Activated CD8-positive, alpha-beta memory T cell treated with anti-CD3 and anti-CD28 coated beads, Interleukin-2, amount 50 U/mL, for 1 hour (primary cell): ENCODE measurements at regions not wholly inside any gene's neighbourhood (a gene's known extent, or its start where the extent isn't known, plus 50 kb on each side); places are given as distances from the start of the nearest gene placed in this dataset.

ENCODE experiments used
- DNase-seq: peaks from one replicate; pipeline ENCODE4 v3.0.0-alpha.2; 2020; ENCODE audit errors: extremely low read depth

DNA sequence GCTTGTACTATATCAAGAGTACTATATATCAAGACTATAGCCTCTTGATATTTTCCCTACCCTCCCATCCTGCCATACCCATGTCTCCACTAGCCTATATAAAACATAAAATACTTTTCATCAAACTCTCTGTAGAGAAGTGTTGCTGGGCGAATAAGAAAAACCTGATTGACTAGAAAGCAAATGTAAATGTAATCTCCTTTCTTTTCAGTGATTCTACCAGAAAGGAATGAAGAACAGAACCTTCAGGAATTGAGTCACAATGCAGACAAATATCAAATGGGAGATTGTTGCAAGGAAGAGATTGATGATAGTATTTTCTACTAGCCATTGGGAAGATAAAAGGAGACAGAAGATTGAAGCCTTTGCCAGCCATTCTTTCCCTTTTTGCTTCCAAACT lies 89.2 kb downstream of the KCNRG start:
- no peak for DNase-seq

- no peak for DNase-seq
Measured at GRCh38 chr13:50106559-50106958, 91.3 kb downstream of the KCNRG start.

- DNase-seq = no peak
Measured at GRCh38 chr13:50107205-50107604, 92.0 kb downstream of the KCNRG start.

GRCh38 chr13:50114961-50115360 lies 99.7 kb downstream of the KCNRG start:
- DNase-seq = no peak

- no peak for DNase-seq
Measured at GRCh38 chr13:50115695-50116094, 100.5 kb downstream of the KCNRG start.

DNA sequence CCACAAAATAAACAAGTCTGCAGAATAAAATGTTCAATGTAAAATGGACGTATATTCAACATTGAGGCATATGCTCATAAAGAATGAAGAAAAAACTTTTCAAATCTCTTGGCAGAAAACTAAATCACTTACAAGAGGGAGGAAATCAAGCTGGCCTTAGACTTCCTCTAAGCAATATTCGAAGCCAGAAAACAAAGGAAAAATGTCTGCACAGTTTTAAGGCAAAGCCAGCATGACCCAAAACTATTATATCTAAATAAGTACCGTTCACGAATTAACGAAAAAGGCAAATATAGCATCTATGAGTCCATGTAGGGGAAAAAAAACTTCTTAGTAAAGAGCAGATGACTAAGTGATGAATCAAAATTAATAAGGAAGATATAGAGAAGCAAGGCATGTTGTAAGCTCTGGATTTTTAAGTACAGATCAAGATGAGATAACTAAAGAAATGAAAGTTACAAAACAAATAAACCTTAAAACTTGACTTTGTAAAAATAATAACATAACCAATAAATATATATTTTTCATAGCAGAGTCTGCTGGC lies 101.3 kb downstream of the KCNRG start:
- DNase-seq = no peak

DNA sequence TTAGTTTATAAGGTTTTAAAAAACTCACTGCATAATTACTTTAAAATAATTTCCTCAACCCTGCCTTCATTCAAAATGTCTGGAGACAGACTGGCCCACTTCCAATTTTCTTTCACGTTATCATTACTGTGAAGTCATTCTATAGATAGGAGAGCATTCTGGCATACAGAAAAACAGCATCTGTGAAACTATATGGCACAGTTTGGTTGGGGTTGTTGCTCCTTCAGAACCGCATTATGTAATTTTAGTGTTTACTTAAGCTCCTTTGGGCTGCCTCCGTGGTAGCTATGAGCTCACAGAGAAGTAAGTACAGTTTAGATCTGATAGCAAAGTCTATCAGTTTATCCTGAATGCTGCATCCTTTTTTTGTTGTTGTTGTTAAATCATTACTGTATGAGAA lies 104.3 kb downstream of the KCNRG start:
- no peak for DNase-seq

DNA sequence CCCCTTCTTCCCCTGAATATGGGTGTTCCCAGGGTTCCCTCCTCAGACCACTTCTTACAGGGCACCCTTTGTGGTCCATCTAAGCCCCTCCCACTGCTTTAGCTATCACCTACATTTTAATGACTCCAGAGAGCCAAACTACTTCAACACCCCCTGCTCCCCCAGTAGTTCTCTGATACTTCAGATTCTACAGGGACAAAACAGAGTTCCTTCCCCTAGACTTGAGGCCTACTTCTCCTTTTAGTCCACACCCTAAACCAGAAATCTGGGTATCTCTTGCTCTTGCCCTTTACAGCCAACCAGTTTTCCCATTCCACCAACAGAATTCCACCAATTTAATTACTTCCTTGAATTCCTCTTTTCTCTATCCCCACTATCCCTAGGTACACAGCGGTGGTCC lies 107.2 kb downstream of the KCNRG start:
- no peak for DNase-seq

- DNase-seq = no peak
Measured at GRCh38 chr13:50123002-50123401, 107.8 kb downstream of the KCNRG start.

DNA sequence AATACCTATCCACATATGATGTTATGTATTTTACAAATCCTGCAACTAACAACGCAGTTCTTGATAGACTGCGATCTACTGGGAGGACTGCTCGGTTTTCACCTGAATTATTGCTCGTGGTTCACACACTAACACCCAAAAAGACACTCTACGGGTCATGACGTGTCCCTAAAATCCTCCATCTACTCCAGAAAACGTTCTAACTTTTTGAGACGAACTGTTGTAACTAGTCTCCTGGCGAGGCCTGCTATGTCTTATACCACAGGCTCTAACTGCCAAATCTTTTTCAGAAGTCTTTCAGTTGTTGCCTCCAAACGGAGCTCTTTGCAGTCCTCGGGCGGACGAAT lies 108.2 kb downstream of the KCNRG start:
- DNase-seq = no peak

DNA sequence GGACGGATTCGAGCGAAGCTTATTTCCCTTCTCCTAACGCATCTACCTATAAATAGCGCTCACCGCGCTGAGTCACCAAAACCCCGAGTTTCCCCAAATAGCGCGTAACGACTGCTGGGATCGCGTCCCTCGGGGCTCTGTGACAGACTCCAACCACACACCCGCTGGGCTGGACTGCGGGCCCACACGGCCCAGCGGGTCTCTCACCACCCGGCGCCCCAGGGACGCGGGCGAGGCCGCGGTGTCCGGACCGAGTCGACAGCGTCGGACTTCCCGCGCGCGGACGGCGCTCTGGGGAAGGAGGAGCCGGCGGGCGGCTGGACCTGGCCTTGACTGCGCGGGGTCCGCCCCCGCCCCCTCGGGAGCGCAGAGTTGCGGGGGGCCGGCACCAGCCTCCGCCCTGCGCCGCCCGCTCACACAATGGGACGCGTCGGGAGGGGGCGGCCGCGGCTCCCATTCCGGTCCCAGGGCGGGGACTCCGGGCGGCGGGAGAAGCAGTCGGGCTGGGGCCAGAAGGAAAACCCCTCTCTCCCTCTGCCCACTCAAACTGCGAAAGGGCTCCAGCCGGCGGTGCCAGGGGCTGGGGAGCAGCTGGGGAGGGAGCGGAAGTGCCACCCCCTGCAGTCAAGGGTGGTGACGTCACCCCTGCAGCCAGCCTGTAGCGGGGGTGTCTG lies 108.8 kb downstream of the KCNRG start:
- DNase-seq = peak; percentile 70

DNA sequence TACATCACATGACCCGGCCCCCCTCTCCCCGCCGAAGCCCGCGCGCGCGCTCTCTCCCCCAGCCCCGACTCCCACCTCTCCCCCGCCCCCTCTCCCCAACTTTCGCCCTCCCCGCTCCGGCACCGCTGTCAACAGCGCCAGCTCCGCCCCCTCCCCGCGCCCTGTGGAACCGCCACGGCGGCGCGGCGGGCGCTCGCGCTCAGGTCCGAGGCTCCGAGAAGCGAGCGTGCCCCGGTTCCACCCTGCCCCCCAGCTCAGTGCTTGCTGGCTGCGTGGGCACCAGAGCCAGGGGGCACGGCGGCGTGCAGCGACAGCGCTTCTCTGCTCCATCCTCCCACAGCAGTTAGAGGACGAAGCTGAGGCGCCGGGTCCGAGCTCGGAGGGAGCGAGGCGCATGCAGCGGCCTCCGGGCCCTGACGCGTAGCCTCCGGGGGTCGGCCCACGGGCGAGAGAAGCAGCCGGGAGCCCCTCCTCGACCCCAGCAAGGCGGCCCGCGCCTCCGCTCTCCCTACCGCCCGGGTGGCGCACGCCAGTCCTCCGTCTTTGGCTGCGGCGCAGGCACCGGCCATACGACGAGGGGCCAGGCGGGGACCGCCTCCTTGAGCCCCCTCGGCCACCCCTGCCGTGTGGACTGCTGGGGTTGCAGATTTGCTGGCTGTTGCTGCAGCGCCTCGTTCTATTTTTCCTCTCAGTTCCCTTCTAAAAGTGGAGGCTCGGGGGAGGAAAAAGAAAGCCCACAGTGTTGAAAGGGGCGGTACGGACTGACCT lies 109.5 kb downstream of the KCNRG start:
- peak; percentile 94 for DNase-seq

DNA sequence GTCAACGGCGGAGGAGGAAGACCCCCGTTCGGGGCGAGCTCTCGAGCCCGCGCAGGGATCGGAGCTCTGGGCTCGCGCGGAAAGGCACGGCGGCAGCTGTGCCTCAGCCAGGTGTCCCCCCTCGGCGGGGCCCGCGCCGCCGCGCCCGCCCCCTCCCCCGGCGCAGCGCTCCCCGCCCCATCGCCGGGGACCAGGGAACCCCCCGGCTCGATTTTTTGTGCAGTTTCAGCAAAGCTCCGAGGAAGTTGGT lies 110.0 kb downstream of the KCNRG start:
- DNase-seq = no peak

- peak; percentile 61 for DNase-seq
Measured at GRCh38 chr13:50125554-50126262, 110.5 kb downstream of the KCNRG start.

GRCh38 chr13:50126263-50126992 lies 111.2 kb downstream of the KCNRG start:
- no peak for DNase-seq

DNA sequence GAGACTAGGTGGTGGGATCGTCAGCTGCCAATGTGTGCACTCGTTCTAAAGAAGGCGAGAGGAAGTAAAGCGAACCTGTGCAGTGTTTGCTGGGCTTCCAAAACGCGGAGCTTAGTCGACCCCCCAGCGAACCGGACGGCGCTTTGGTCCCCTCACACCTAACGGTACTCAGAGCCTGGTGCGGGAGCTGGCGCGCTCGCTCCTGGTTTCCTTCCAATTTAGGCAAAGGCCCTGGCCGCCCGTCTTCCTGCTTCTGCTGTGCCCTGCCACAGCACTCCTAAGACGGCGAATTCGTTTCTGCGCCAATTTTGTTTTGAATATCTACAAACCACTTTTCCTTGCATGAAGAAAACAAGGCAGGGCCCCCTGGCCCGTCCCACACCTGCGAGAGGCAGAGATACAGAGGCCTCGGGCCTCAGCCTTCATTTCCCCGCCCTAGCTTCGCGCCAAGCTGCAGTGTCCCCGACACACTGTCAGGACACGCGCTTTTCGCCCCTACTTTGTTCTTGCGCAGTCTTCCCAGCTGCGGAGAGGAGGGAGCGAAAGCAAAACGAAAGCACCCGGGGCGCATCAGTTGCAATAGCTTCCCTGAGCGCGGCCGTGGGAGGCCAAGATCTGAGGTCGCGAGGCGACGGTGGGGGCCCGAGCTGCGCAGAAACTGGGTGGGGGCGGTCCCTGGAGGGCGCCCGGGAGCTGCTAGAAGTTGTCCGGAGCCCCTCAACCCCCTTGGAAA lies 111.9 kb downstream of the KCNRG start:
- no peak for DNase-seq

DNA sequence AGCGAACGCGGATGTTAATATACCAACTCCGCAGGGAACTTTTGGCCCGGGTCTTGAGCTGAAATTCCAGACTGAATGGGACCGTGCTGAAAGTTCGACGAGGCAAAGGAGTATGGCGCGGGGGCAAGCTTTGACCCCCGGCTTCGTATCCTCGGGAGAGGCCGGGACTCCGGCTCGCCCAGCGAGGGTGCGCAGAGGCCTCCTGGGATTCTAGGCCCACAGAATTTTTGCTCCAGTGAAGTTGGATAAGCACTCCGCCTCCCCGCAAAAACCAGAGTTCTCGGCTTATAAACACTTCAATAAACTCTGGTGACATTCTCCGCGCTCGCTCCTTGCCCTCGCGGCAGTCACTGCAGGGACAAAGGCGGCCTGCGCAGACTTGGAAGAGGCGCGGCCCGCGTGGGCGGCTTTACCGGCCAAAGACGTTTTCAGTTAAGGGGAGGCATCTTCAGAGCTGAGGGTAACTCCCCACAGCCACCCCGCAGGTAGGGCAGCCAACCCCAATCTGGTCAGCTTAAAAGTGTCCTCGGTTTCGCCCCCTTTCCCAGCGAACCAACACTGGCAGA lies 112.6 kb downstream of the KCNRG start:
- DNase-seq = no peak

DNA sequence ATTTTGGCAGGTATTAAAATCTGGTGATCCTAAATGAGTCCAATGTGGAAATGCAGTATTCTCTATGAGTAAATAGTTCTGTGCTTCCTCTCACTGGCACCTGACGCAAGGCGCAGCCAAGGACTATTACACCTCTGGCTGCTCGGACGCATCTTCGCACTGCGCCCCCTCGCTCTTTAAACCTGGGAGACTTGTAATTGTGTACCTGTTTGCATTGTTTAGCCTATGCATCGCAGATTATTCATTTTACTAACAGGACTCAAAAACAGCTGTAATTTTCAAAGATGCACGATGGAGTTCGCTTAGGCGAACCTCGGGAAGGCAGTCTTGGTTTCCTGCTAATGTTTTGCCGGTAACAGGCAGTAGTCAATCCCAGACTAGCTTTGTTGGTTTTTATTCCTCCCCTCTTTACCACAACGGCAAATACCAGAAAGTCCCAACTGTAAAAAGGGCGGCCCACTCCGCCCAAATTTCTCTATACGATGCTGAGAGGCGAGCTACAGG lies 113.2 kb downstream of the KCNRG start:
- DNase-seq = no peak

DNA sequence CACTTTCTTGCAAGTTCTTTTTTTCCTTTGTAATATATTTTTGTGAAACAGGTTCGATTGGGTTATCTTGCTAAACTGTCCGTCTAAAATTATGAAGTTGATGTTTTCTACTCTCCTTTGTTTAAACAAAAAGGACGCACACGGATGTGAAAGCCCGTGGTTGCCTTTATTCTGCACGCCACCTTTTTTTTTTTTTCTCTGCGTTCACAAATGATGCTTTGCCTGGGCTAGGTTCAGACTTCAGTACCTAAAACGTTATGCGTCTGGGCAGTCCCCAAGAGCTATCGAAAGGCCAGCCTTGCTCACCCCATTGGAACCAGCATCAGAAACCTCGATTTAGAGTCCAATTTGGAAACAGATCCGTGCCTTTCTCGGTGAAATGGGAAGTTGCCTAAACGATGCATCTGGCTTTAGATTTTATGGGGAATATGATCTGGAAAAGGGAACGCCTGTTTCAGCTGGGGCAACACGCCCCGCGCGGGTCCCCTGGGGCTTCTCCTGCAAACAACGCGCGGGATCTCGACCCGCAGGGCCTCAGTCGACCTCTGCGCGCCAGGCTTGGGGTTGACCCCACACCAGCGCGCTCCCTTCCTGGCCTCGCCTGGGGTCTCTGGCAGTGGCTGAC lies 113.9 kb downstream of the KCNRG start:
- no peak for DNase-seq

DNA sequence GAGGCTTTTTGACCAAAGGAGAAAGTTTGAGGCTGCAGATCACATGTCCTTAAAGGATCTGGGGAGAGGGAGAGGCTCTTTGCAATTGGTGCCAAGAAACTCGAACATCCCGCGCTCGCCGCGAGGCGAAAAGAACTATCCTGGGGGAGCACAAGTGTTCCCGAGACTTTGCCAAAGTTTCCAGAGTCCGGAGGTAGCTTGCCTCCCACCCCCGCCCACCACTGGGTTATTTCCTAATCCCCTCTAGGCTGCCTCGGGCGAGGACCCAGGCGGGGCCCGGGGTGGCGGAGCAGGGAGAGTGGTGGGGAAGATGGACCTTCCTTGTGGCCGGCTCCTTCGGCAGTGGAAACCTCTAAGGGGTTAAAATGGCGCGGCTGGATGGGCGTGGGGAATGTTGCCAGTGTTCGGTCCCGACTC lies 114.5 kb downstream of the KCNRG start:
- no peak for DNase-seq
